CD14-positive monocyte (primary cell): ENCODE measurements at regions not wholly inside any gene's neighbourhood (a gene's known extent, or its start where the extent isn't known, plus 50 kb on each side); places are given as distances from the start of the nearest gene placed in this dataset.

Experiments
- DNase-seq, 3 donors: peaks; one replicate each; pipeline ENCODE4 v3.0.0-alpha.2; 2011 to 2022
- H2AFZ ChIP-seq: 2 replicates; pipeline ENCODE4 v1.6.0; 2012; ENCODE audit warnings: mild to moderate bottlenecking, low read depth, low read length, inconsistent platforms; ENCODE audit not compliant: insufficient read depth, poor library complexity, severe bottlenecking
- H3K27ac ChIP-seq, 2 donors: 1 replicate in 1 of 2; 2 replicates in 1 of 2; pipeline ENCODE4 v1.5.1; 2012 to 2013; ENCODE audit warnings: low read length in 2 of 2, control low read depth in 1 of 2, inconsistent platforms in 1 of 2, low read depth in 1 of 2, mild to moderate bottlenecking in 1 of 2
- H3K27me3 ChIP-seq, 2 donors: one replicate each; pipeline versions ENCODE4 v1.6.0 to v1.6.1; 2011 to 2013; ENCODE audit warnings: low read length in 2 of 2; ENCODE audit not compliant: control insufficient read depth in 2 of 2, insufficient read depth in 2 of 2
- H3K36me3 ChIP-seq, 2 donors: replicated peaks in 1 of 2; 1 replicate in 1 of 2; 2 replicates in 1 of 2; pipeline versions ENCODE4 v1.5.1 to v1.6.1; 2012 to 2013; ENCODE audit warnings: low read length in 2 of 2, control low read depth in 1 of 2, inconsistent platforms in 1 of 2, mild to moderate bottlenecking in 1 of 2; ENCODE audit not compliant: insufficient read depth in 2 of 2, control insufficient read depth in 1 of 2
- H3K4me1 ChIP-seq, 2 donors: 1 replicate in 1 of 2; 2 replicates in 1 of 2; pipeline versions ENCODE4 v1.5.1 to v1.6.1; 2012 to 2013; ENCODE audit warnings: low read length in 2 of 2, control low read depth in 1 of 2, inconsistent platforms in 1 of 2, mild to moderate bottlenecking in 1 of 2, moderate library complexity in 1 of 2; ENCODE audit not compliant: insufficient read depth in 2 of 2, control insufficient read depth in 1 of 2
- H3K4me2 ChIP-seq: replicated peaks from 2 replicates; pipeline ENCODE3; 2012; ENCODE audit warnings: low read length, moderate library complexity, mild to moderate bottlenecking; ENCODE audit not compliant: poor library complexity, severe bottlenecking; ENCODE audit errors: extremely low read depth
- H3K4me3 ChIP-seq, 3 experiments: fragments of 200-600 bp in 1 of 3; sonication (generic) in 1 of 3; replicated peaks in 1 of 3; 1 replicate in 2 of 3; 2 replicates in 1 of 3; pipeline ENCODE4 v1.5.1; 2011 to 2013; ENCODE audit warnings: low read length in 3 of 3, mild to moderate bottlenecking in 3 of 3, control low read depth in 2 of 3, low read depth in 2 of 3, inconsistent platforms in 1 of 3, moderate library complexity in 1 of 3
- H3K79me2 ChIP-seq: 2 replicates; pipeline ENCODE4 v1.6.0; 2012; ENCODE audit warnings: mild to moderate bottlenecking, control low read depth, inconsistent platforms, low read length, moderate library complexity; ENCODE audit not compliant: insufficient read depth
- H3K9ac ChIP-seq: 2 replicates; pipeline ENCODE4 v1.6.0; 2017; ENCODE audit warnings: low read length, mild to moderate bottlenecking; ENCODE audit not compliant: insufficient read depth, poor library complexity, severe bottlenecking
- H3K9me3 ChIP-seq, 2 donors: replicated peaks in 1 of 2; 1 replicate in 1 of 2; 2 replicates in 1 of 2; pipeline versions ENCODE4 v1.5.1 to v1.6.1; 2012 to 2013; ENCODE audit warnings: low read length in 2 of 2, control low read depth in 1 of 2; ENCODE audit not compliant: control insufficient read depth in 1 of 2, insufficient read depth in 1 of 2
- H4K20me1 ChIP-seq: 2 replicates; pipeline ENCODE4 v1.6.0; 2012; ENCODE audit warnings: mild to moderate bottlenecking, low read length, control low read depth, moderate library complexity; ENCODE audit not compliant: insufficient read depth
- H3K27ac Mint-ChIP-seq, 7 donors: one replicate each; pipeline ENCODE4 v1.8.0; 2020; ENCODE audit warnings: mild to moderate bottlenecking in 7 of 7, mixed read lengths in 7 of 7, moderate library complexity in 6 of 7, inconsistent platforms in 2 of 7
- H3K27me3 Mint-ChIP-seq, 3 donors: one replicate each; pipeline ENCODE4 v1.8.0; 2021 to 2022; ENCODE audit warnings: low read depth in 3 of 3, mild to moderate bottlenecking in 3 of 3, mixed read lengths in 3 of 3, moderate library complexity in 3 of 3, inconsistent platforms in 1 of 3
- H3K36me3 Mint-ChIP-seq, 2 donors: one replicate each; pipeline ENCODE4 v1.8.0; 2020; ENCODE audit warnings: mixed read lengths in 2 of 2, inconsistent platforms in 1 of 2, mild to moderate bottlenecking in 1 of 2
- H3K4me1 Mint-ChIP-seq: one replicate; pipeline ENCODE4 v1.8.0; 2020; ENCODE audit warnings: mild to moderate bottlenecking, mixed read lengths
- H3K4me3 Mint-ChIP-seq, 2 donors: one replicate each; pipeline ENCODE4 v1.8.0; 2020; ENCODE audit warnings: mild to moderate bottlenecking in 2 of 2, mixed read lengths in 2 of 2, moderate library complexity in 1 of 2
- H3K9me3 Mint-ChIP-seq, 7 donors: one replicate each; pipeline ENCODE4 v1.8.0; 2020 to 2022; ENCODE audit warnings: mixed read lengths in 7 of 7, mild to moderate bottlenecking in 6 of 7, moderate library complexity in 6 of 7, inconsistent platforms in 2 of 7
- CTCF ChIP-seq: fragments of 200-600 bp; IDR thresholded peaks from one replicate; pipeline ENCODE4 v1.8.0; 2022; ENCODE audit warnings: antibody characterized with exemption, mild to moderate bottlenecking
- WGBS: methylation state at CpG from one replicate; pipeline ENCODE4 v1.1.5; 2013; ENCODE audit warnings: missing lambda C conversion rate; ENCODE audit not compliant: insufficient coverage; 5-methylcytosine and 5-hydroxymethylcytosine counted together
- intact Hi-C, 2 donors: fragments of 100-400 bp; cut with micrococcal nuclease; formaldehyde crosslinking; loops; one replicate each; pipeline versions ENCODE4 v1.15.0 to v1.15.1; 2023

DNA sequence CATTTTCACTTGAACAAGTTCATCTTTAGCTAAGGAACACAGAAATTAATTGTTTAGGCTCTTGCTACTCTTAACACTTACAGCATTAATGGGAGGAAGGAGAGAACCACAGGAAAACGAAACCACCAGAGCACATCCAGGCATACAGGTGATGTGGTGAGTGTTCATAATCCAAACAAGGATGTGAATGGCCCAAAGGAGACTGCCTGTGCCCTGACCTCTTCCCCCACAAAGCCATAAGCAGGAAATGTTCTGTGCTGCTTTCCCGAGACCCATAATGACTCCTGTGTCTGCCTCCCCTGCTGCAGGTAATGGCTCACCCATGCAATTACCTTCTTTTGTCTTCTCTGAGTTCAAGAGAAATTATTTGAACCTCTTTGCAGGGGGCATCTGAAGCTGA, 295.9 kb upstream of the LINC00305 start:
- H3K27ac Mint-ChIP-seq: no peak overlapping the region
- Histone ChIP-seq H2AFZ (no peak overlapping the region), H3K27ac (no peak overlapping the region), H3K4me1 (no peaks in the 10 kb centered on the region), H3K4me3 (no peak overlapping the region), H4K20me1 (no peaks in the 10 kb centered on the region), H3K4me2 (no peak overlapping the region), H3K36me3 (no peaks in the 10 kb centered on the region), H3K27me3 (no peaks in the 10 kb centered on the region), H3K79me2 (no peaks in the 10 kb centered on the region), H3K9ac (no peak overlapping the region), H3K9me3 (no peaks in the 10 kb centered on the region)
- peaks cover 3% of the 10 kb centered on the region for H3K4me1 Mint-ChIP-seq
- TF ChIP-seq CTCF: no peak
- no peaks in the 10 kb centered on the region for H3K36me3 Mint-ChIP-seq
- no peak for DNase-seq
- no peaks in the 10 kb centered on the region for H3K27me3 Mint-ChIP-seq
- H3K9me3 Mint-ChIP-seq: peaks cover 0 to 2% (median 0%) of the 10 kb centered on the region in 7 donors
- 0% methylated on average over 1 of the region's 2 CpGs for WGBS
- H3K4me3 Mint-ChIP-seq: no peak overlapping the region
- intact Hi-C loops: no loop called here

GRCh38 chr18:64438178-64438577, 289.3 kb upstream of the LINC00305 start:
- H3K4me1 ChIP-seq: peaks cover 0 to 5% of the 10 kb centered on the region in 2 donors
- WGBS: no CpG with 5 or more reads among the region's 4 CpGs
- peaks cover 22% of the 10 kb centered on the region for H3K4me1 Mint-ChIP-seq
- no peak for DNase-seq
- H3K79me2 ChIP-seq: no peaks in the 10 kb centered on the region
- no peaks in the 10 kb centered on the region for H3K27me3 ChIP-seq
- no peaks in the 10 kb centered on the region for H3K36me3 Mint-ChIP-seq
- no peak overlapping the region for H3K27ac Mint-ChIP-seq
- H3K4me3 Mint-ChIP-seq: no peak overlapping the region
- intact Hi-C loops: no loop called here
- TF ChIP-seq CTCF: no peak
- H3K9me3 ChIP-seq: peaks cover 4 to 14% of the 10 kb centered on the region in 2 donors
- H2AFZ ChIP-seq: no peak overlapping the region
- H4K20me1 ChIP-seq: no peaks in the 10 kb centered on the region
- no peak overlapping the region for H3K27ac ChIP-seq
- no peak overlapping the region for H3K4me2 ChIP-seq
- no peaks in the 10 kb centered on the region for H3K36me3 ChIP-seq
- peaks cover 0 to 15% (median 10%) of the 10 kb centered on the region in 7 donors for H3K9me3 Mint-ChIP-seq
- no peak overlapping the region for H3K4me3 ChIP-seq
- no peak overlapping the region for H3K9ac ChIP-seq
- H3K27me3 Mint-ChIP-seq: peaks cover 0 to 2% (median 0%) of the 10 kb centered on the region in 3 donors
